ENCODE measurements at regions not wholly inside any gene's neighbourhood (a gene's known extent, or its start where the extent isn't known, plus 50 kb on each side); places are given as distances from the start of the nearest gene placed in this dataset.
"Not testable (repeated sequence)": the region's sequence is repeated elsewhere in the genome, so short reads cannot be mapped to it uniquely, and the experiment has no call there.

- no peak for DNase-seq
These were observed 52.0 kb upstream of the FYN start for GRCh38 chr6:111925296-111925695.

GRCh38 chr6:111926731-111927302 is 53.6 kb upstream of the FYN start:
- no peak for DNase-seq

GRCh38 chr6:111927321-111927720 is 54.1 kb upstream of the FYN start:
- no peak for DNase-seq

- no peak for DNase-seq
These were observed 54.9 kb upstream of the FYN start for GRCh38 chr6:111928139-111928538.

DNA sequence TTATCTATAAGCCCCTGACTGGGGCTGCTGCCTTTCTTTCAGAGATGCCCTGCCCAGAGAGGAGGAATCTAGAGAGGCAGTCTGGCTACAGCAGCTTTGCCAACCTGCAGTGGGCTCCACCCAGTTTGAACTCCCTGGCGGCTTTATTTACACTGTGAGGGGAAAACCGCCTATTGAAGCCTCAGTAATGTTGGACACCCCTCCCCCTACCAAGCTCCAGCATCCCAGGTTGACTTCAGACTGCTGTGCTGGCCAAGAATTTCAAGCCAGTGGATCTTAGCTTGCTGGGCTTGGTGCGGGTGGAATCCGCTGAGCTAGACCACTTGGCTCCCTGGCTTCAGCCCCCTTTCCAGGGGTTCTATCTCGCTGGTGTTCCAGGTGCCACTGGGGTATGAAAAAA is 61.4 kb upstream of the FYN start:
- DNase-seq: not testable (repeated sequence)

GRCh38 chr6:111936718-111937117 is 63.5 kb upstream of the FYN start:
- DNase-seq: no peak

GRCh38 chr6:111938710-111939109 is 65.5 kb upstream of the FYN start:
- DNase-seq: no peak

- no peak for DNase-seq
These were observed 66.7 kb upstream of the FYN start for GRCh38 chr6:111939902-111940301.

GRCh38 chr6:111940801-111941200 is 67.5 kb upstream of the FYN start:
- DNase-seq: no peak

- no peak for DNase-seq
These were observed 68.6 kb upstream of the FYN start for GRCh38 chr6:111941686-111942330.

- DNase-seq: no peak
These were observed 69.3 kb upstream of the FYN start for GRCh38 chr6:111942561-111942960.

- no peak for DNase-seq
These were observed 70.0 kb upstream of the FYN start for GRCh38 chr6:111943266-111943665.

DNA sequence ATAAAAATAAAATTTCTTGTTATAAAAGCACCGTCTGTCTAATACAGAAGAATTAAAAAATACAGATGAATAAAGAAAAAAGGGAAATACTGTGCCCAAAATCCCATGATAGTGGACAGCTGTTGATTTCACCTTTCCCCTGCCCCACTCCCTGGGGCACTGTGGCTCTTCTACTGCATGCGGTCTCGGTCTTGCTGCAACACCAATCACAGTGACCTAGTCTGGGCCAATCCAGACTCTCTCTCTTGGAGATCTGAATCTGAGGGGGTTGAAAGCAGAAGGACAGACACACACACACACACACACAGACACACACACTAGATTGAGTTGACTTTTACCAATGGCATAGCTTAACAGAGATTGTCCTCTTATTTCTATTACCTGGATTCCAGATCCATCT is 70.5 kb upstream of the FYN start:
- DNase-seq: no peak

DNA sequence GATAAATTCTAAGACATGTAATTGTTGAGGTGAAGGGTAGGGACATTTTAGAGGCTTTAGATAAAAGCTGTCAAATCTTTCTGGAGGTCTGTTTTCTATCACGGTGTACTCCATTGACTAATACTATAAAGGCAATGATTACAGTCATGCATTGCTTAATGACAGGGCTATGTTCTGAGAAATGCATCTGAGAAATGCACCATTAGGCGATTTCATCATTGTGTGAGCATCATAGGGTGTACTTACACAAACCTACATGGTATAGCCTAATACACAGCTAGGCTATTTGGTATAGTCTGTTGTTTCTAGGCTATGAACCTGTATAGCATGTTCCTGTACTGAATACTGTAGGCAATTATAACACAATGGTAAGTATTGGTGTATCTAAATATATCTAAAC is 71.3 kb upstream of the FYN start:
- no peak for DNase-seq

GRCh38 chr6:111949546-111949945 is 76.3 kb upstream of the FYN start:
- no peak for DNase-seq

DNA sequence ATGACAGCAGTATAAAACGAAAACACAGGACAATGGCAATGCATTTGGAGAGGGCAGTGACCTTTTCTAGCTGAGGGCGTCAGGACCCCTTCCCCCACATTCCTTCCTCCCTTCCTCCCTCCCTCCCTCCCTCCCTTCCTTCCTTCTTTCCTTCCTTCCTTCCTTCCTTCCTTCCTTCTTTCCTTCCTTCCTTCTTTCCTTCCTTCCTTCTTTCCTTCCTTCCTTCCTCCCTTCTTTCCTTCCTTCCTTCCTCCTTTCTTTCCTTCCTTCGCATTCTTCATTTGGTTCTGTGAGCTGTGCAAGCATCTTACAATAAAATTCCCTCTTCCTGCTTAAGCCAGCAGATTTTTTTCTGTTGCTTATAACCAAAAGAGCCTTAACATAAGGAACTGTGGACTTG is 76.7 kb upstream of the FYN start:
- DNase-seq: not testable (repeated sequence)

DNA sequence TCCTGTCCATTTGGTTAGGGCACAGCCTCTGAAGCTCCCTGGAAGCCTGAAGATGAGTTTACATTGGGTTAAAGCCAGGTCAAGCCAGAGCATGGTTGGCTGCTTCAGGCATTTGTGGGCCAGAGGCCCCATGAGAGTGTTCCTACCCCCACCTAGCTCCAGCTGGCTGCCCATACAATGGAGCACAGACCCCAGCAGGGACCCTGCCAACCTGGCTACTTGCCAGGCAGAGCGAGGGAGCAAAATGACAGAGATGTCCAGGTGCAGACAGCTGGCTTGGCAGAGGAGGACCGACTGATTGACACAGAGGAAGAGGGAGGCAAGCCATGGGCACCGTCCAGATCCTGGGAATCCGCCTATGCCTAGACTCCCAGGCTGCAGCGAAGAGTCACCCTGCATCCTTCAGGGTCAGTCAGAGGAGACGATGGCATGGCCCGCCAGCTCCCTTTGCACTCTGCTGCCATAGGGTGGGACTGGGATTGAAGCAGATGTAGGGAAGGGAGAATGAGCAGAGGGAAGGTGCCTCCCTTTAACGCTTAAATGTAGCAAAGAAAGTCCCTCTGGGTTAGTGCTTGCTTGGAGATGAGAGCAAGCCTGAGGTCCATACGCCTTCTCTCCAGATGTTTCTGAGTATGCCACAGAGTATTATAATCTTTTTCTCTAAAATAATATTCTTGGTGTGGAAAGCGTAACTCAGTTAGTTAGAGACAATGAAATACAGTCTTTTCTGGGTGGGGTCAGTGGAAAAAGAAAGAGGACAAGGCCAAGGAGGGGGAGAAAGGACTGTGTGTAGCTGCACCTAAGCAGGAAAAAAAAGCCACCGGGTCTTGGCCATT is 77.6 kb upstream of the FYN start:
- DNase-seq: no peak

GRCh38 chr6:111951497-111952085 is 78.3 kb upstream of the FYN start:
- no peak for DNase-seq

DNA sequence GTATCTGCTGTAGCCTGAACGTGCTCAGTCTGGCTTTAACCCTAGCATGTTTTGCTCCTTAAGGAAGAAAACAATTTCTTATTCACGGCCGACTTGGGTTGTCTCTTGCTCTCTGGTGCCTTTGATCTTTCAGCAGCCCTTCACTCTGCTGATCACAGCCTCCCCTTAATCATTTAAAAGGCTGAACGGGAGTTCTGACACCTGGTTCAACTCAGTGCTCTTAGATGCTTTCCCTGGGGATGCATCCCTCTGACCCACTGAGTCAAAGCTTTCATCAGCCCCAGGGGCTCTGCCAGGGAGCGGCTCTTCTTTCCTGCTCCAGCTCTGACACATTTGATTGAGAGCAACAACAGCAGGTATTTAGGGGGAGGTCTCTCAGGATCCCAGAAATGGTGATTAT is 79.0 kb upstream of the FYN start:
- DNase-seq: no peak

GRCh38 chr6:111952821-111953540 is 79.7 kb upstream of the FYN start:
- DNase-seq: no peak

DNA sequence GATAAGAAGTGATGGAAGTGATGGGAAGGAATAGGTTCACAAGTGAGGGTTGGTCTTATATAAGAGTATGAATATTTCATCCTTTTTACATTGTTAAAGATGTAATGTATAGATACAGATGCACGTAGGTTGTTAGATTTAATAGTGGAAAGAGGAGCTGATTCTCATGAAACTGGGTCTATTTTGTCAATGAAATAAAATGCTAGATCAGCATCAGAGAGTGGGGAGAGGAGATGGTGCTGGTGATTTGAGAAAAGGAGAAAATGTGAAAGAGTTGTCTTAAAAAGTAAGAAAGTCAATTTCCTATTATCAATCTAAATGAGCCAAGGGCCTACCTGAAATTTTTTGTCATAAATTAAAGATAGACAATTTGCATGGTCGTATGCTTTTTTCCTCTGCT is 82.8 kb upstream of the FYN start:
- no peak for DNase-seq

DNA sequence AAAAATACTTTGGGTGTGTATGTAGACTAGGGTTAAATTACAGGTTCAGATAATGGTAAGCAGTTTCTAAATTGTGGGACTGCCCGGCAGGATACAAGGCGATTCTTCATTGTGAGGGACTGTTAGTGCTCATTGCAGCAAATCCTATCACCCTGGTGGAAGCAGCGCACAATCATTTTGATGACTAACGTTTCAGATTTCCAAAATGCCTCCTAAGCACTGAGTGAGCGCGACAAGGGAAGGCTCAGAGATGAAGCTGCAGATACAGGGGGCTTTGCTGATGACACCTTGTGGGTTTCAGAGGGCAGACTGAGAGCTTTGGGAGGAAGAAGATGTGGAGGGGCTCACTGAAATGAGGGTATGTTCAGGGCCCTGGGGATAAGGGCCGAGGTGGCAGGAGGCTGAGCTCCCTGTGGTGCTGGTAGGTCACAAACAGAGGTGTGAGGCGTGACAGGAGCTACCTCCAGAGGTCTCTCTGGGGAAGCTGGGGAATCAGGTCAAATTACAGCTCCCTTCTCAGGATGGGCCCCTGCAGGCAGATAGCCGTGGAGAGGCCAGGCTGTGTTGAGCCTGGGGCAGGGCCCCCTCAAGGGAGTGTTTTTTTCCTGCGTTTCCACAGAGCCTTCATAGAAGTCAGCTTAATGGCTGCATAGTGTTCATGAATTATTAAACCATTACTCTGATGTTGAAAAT is 84.5 kb upstream of the FYN start:
- DNase-seq: no peak

Measured in right lung (tissue), 2 donors.